Liver (tissue), 3 donors: ENCODE measurements at regions not wholly inside any gene's neighbourhood (a gene's known extent, or its start where the extent isn't known, plus 50 kb on each side); places are given as distances from the start of the nearest gene placed in this dataset.

Experiments
- EGR1 ChIP-seq, 2 donors: IDR thresholded peaks; 2 replicates each; pipeline ENCODE4 v1.6.1; 2016 to 2018; ENCODE audit warnings: antibody characterized with exemption in 2 of 2, low read depth in 2 of 2
- GABPA ChIP-seq, 2 donors: IDR thresholded peaks in 1 of 2; conservative IDR thresholded peaks in 1 of 2; 2 replicates each; pipeline ENCODE4 v1.6.1; 2016; ENCODE audit warnings: antibody characterized with exemption in 2 of 2, mild to moderate bottlenecking in 1 of 2, moderate library complexity in 1 of 2
- JUND ChIP-seq, 2 donors: IDR thresholded peaks; 2 replicates each; pipeline ENCODE4 v1.6.1; 2016; ENCODE audit warnings: antibody characterized with exemption in 2 of 2
- RAD21 ChIP-seq, 2 donors: IDR thresholded peaks; 2 replicates each; pipeline ENCODE4 v1.6.1; 2016; ENCODE audit warnings: antibody characterized with exemption in 2 of 2, mild to moderate bottlenecking in 2 of 2
- RXRA ChIP-seq, 2 donors: IDR thresholded peaks; 2 replicates each; pipeline ENCODE4 v1.6.1; 2017 to 2018; ENCODE audit warnings: antibody characterized with exemption in 2 of 2, mild to moderate bottlenecking in 1 of 2
- SP1 ChIP-seq: IDR thresholded peaks from 2 replicates; pipeline ENCODE4 v1.6.1; 2018; ENCODE audit warnings: antibody characterized with exemption, mild to moderate bottlenecking
- TAF1 ChIP-seq: conservative IDR thresholded peaks from 2 replicates; pipeline ENCODE4 v1.6.1; 2016; ENCODE audit warnings: antibody characterized with exemption, mild to moderate bottlenecking
- YY1 ChIP-seq: IDR thresholded peaks from 2 replicates; pipeline ENCODE4 v1.6.1; 2016; ENCODE audit warnings: antibody characterized with exemption, mild to moderate bottlenecking
- TF ChIP-seq, protein P1 (sequence below): fragments of 150-350 bp; IDR thresholded peaks from 2 replicates; pipeline ENCODE4 v1.5.1; 2017; ENCODE audit warnings: improper control_type of control experiment, low read depth, low read length; ENCODE audit not compliant: missing input control
- TF ChIP-seq, protein P2 (sequence below): IDR thresholded peaks from 2 replicates; pipeline ENCODE4 v1.6.1; 2016; ENCODE audit warnings: antibody characterized with exemption, mild to moderate bottlenecking
- TF ChIP-seq, protein P3 (sequence below): IDR thresholded peaks from 2 replicates; pipeline ENCODE4 v1.6.1; 2016; ENCODE audit warnings: antibody characterized with exemption
- TF ChIP-seq, protein P4 (sequence below): IDR thresholded peaks from 2 replicates; pipeline ENCODE4 v1.6.1; 2016; ENCODE audit warnings: antibody characterized with exemption
- TF ChIP-seq, protein P5 (sequence below): IDR thresholded peaks from 2 replicates; pipeline ENCODE4 v1.6.1; 2016; ENCODE audit warnings: antibody characterized with exemption
- donor health status: healthy.
- donor health status: healthy.

DNA sequence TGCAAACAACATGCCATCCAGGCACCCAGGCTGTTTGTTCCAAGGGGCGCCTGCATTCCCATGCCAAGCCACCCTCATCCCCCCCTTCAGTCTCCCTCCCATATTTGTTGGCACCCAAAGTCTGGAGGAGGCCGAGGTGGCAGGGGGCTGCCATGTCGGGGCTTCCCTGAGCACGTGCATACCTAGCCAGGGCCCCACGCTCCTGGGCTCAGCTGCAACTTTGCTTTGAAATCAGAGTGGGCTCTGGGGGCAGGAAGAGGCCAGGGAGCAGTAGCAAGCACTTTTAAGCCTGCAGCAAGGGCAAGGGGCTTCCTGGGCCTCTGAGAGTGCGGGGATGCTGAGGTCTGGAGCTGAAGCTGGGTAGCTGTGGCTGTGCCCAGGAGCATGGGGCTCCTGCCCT is 655.9 kb upstream of the EYS start:
- TF ChIP-seq, protein P1, sequence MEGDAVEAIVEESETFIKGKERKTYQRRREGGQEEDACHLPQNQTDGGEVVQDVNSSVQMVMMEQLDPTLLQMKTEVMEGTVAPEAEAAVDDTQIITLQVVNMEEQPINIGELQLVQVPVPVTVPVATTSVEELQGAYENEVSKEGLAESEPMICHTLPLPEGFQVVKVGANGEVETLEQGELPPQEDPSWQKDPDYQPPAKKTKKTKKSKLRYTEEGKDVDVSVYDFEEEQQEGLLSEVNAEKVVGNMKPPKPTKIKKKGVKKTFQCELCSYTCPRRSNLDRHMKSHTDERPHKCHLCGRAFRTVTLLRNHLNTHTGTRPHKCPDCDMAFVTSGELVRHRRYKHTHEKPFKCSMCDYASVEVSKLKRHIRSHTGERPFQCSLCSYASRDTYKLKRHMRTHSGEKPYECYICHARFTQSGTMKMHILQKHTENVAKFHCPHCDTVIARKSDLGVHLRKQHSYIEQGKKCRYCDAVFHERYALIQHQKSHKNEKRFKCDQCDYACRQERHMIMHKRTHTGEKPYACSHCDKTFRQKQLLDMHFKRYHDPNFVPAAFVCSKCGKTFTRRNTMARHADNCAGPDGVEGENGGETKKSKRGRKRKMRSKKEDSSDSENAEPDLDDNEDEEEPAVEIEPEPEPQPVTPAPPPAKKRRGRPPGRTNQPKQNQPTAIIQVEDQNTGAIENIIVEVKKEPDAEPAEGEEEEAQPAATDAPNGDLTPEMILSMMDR, result no peak
- TF ChIP-seq TAF1, result no peak
- TF ChIP-seq, protein P2, sequence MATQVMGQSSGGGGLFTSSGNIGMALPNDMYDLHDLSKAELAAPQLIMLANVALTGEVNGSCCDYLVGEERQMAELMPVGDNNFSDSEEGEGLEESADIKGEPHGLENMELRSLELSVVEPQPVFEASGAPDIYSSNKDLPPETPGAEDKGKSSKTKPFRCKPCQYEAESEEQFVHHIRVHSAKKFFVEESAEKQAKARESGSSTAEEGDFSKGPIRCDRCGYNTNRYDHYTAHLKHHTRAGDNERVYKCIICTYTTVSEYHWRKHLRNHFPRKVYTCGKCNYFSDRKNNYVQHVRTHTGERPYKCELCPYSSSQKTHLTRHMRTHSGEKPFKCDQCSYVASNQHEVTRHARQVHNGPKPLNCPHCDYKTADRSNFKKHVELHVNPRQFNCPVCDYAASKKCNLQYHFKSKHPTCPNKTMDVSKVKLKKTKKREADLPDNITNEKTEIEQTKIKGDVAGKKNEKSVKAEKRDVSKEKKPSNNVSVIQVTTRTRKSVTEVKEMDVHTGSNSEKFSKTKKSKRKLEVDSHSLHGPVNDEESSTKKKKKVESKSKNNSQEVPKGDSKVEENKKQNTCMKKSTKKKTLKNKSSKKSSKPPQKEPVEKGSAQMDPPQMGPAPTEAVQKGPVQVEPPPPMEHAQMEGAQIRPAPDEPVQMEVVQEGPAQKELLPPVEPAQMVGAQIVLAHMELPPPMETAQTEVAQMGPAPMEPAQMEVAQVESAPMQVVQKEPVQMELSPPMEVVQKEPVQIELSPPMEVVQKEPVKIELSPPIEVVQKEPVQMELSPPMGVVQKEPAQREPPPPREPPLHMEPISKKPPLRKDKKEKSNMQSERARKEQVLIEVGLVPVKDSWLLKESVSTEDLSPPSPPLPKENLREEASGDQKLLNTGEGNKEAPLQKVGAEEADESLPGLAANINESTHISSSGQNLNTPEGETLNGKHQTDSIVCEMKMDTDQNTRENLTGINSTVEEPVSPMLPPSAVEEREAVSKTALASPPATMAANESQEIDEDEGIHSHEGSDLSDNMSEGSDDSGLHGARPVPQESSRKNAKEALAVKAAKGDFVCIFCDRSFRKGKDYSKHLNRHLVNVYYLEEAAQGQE, result no peak
- TF ChIP-seq RAD21 (IDR thresholded peaks at IDR 0.05), result no peak
- TF ChIP-seq JUND (IDR thresholded peaks at IDR 0.05), result no peak
- TF ChIP-seq GABPA (IDR thresholded peaks at IDR 0.05 in 1 of 2, conservative IDR thresholded peaks at IDR 0.05 in 1 of 2), result no peak
- TF ChIP-seq SP1, result no peak
- TF ChIP-seq YY1, result no peak
- TF ChIP-seq EGR1 (IDR thresholded peaks at IDR 0.05; ENCODE audit: low read depth in 2 of 2), result no peak
- TF ChIP-seq, protein P3, sequence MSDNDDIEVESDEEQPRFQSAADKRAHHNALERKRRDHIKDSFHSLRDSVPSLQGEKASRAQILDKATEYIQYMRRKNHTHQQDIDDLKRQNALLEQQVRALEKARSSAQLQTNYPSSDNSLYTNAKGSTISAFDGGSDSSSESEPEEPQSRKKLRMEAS, result no peak
- TF ChIP-seq, protein P4, sequence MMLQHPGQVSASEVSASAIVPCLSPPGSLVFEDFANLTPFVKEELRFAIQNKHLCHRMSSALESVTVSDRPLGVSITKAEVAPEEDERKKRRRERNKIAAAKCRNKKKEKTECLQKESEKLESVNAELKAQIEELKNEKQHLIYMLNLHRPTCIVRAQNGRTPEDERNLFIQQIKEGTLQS, result no peak
- TF ChIP-seq, protein P5, sequence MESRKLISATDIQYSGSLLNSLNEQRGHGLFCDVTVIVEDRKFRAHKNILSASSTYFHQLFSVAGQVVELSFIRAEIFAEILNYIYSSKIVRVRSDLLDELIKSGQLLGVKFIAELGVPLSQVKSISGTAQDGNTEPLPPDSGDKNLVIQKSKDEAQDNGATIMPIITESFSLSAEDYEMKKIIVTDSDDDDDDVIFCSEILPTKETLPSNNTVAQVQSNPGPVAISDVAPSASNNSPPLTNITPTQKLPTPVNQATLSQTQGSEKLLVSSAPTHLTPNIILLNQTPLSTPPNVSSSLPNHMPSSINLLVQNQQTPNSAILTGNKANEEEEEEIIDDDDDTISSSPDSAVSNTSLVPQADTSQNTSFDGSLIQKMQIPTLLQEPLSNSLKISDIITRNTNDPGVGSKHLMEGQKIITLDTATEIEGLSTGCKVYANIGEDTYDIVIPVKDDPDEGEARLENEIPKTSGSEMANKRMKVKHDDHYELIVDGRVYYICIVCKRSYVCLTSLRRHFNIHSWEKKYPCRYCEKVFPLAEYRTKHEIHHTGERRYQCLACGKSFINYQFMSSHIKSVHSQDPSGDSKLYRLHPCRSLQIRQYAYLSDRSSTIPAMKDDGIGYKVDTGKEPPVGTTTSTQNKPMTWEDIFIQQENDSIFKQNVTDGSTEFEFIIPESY, result no peak
- TF ChIP-seq RXRA (IDR thresholded peaks at IDR 0.05), result no peak
